Transverse colon (tissue), 4 donors: ENCODE measurements at regions not wholly inside any gene's neighbourhood (a gene's known extent, or its start where the extent isn't known, plus 50 kb on each side); places are given as distances from the start of the nearest gene placed in this dataset.

ENCODE experiments used
- DNase-seq: peaks from one replicate; pipeline ENCODE4 v3.0.0-alpha.2; 2019
- H3K27ac ChIP-seq, 4 donors: fragments of 200-600 bp; sonication (generic); 2 replicates each; pipeline ENCODE4 v1.5.1; 2016 to 2018; ENCODE audit warnings: inconsistent platforms in 4 of 4
- H3K27me3 ChIP-seq: fragments of 200-600 bp; sonication (generic); 2 replicates; pipeline ENCODE4 v1.5.1; 2017; ENCODE audit warnings: inconsistent platforms
- H3K36me3 ChIP-seq, 4 donors: fragments of 200-600 bp; sonication (generic); 2 replicates each; pipeline ENCODE4 v1.5.1; 2017 to 2019; ENCODE audit warnings: inconsistent platforms in 4 of 4
- H3K4me1 ChIP-seq, 4 donors: fragments of 200-600 bp; sonication (generic); 2 replicates each; pipeline ENCODE4 v1.5.1; 2017 to 2020; ENCODE audit warnings: inconsistent platforms in 4 of 4
- H3K4me3 ChIP-seq, 4 donors: fragments of 200-600 bp; sonication (generic); 1 replicate in 1 of 4; 2 replicates in 3 of 4; pipeline versions ENCODE4 v1.5.1 to v1.6.1; 2017 to 2019; ENCODE audit warnings: inconsistent platforms in 4 of 4
- H3K9me3 ChIP-seq, 2 donors: fragments of 200-600 bp; sonication (generic); 2 replicates each; pipeline ENCODE4 v1.5.1; 2017 to 2019; ENCODE audit warnings: inconsistent platforms in 2 of 2
- CTCF ChIP-seq, 5 experiments: fragments of 200-600 bp in 3 of 5; fragments of 450-650 bp in 2 of 5; sonication (generic) in 3 of 5; IDR thresholded peaks; 1 replicate in 2 of 5; 2 replicates in 3 of 5; pipeline ENCODE4 v1.5.1; 2016 to 2017; ENCODE audit warnings: antibody characterized with exemption in 5 of 5, inconsistent platforms in 3 of 5, mild to moderate bottlenecking in 2 of 5, moderate library complexity in 1 of 5
- EP300 ChIP-seq: sonication (generic); formaldehyde crosslinking; IDR thresholded peaks from one replicate; pipeline ENCODE4 v1.6.1; 2017; ENCODE audit warnings: antibody characterized with exemption, low read depth
- POLR2A ChIP-seq: fragments of 450-650 bp; IDR thresholded peaks from one replicate; pipeline ENCODE4 v1.6.1; 2016; ENCODE audit warnings: antibody characterized with exemption, mild to moderate bottlenecking, moderate library complexity
- POLR2AphosphoS5 ChIP-seq, 3 donors: sonication (generic); formaldehyde crosslinking; IDR thresholded peaks; one replicate each; pipeline ENCODE4 v1.6.1; 2016; ENCODE audit warnings: antibody characterized with exemption in 3 of 3
- WGBS, 2 donors: methylation state at CpG; one replicate each; pipeline ENCODE4 v1.1.5; 2018; ENCODE audit warnings: low coverage in 1 of 2; 5-methylcytosine and 5-hydroxymethylcytosine counted together
- in situ Hi-C, 4 donors: fragments of 200-750 bp; cut with MboI; loops; one replicate each; pipeline versions ENCODE4 v1.15.0 to v1.15.1; 2017; ENCODE audit warnings: low sequenced_read_pairs in 3 of 4, low pct_ligation_motif_present in 1 of 4, low pct_unique_long_range_greater_than_20kb in 1 of 4
- intact Hi-C: fragments of 100-400 bp; cut with DNase I; formaldehyde crosslinking; loops from one replicate; pipeline ENCODE4 v1.15.1; 2023; ENCODE audit warnings: low total_unique reads

- TF ChIP-seq POLR2A, result no peak
- no peak for TF ChIP-seq EP300
- TF ChIP-seq POLR2AphosphoS5 (IDR thresholded peaks at IDR 0.05), result no peak
- no peak for TF ChIP-seq CTCF (IDR thresholded peaks at IDR 0.05)
- Histone ChIP-seq H3K9me3 (no peaks in the 10 kb centered on the region), H3K27ac (no peak overlapping the region), H3K4me1 (no peaks in the 10 kb centered on the region), H3K27me3 (no peaks in the 10 kb centered on the region), H3K4me3 (no peak overlapping the region), H3K36me3 (no peaks in the 10 kb centered on the region)
- in situ Hi-C loops (no loop called here), intact Hi-C loops (no loop called here)
- no peak for DNase-seq
Measured at GRCh38 chr3:169002689-169003088, 660.8 kb downstream of the MECOM start.

DNA sequence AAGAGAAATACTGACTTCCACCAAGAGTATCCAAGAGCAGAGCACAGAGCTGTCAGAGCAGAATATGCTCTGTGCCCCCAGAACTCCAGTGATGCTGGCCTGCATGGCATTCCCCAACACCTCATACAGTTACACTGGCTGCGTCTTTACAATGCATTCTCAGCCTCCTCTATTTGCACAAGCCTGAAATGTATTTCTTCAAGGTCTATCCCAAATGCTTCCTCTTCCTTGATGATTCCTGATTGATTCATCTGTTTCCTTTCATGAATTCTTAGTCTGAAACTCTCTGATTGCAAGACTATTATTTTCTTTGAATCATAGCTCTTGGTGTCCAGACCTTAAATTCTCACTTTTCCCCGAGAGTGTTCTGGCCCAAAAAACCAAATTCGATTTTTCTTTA lies 664.7 kb downstream of the MECOM start:
- in situ Hi-C loops, result no loop called here
- 65 to 77% methylated on average over 3 of the region's 3 CpGs for WGBS, 2 donors
- H3K36me3 ChIP-seq, result no peaks in the 10 kb centered on the region
- H3K27me3 ChIP-seq, result no peaks in the 10 kb centered on the region
- no peak for TF ChIP-seq POLR2AphosphoS5 (IDR thresholded peaks at IDR 0.05)
- TF ChIP-seq POLR2A, result no peak
- no peak for TF ChIP-seq EP300
- TF ChIP-seq CTCF (IDR thresholded peaks at IDR 0.05), result no peak
- H3K4me3 ChIP-seq, result no peak overlapping the region
- no peak overlapping the region for H3K27ac ChIP-seq
- H3K4me1 ChIP-seq, result peaks cover 0 to 3% (median 0%) of the 10 kb centered on the region in 4 donors
- DNase-seq, result no peak
- H3K9me3 ChIP-seq, result no peaks in the 10 kb centered on the region
- intact Hi-C loops, result no loop called here

DNA sequence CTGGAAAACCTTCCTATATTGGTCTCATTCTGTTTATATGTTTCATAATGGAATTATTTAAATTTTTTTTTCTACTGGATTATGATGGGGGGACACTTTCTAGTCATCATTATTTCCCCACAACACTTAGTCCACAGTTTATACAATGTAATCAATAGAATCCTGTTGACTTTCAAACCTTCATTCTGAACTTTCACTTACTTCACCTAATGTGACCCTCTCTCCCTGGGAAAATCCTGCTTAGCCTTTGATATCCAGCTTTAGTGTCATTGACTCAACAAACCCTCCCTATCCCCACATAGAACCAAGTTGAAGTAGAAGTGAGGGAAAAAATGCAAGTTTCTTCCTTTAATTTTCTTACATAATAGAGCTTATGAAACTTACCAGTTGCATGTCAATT lies 666.0 kb downstream of the MECOM start:
- no peaks in the 10 kb centered on the region for H3K27me3 ChIP-seq
- intact Hi-C loops, result no loop called here
- peaks cover 0 to 3% (median 0%) of the 10 kb centered on the region in 4 donors for H3K4me1 ChIP-seq
- in situ Hi-C loops, result no loop called here
- H3K27ac ChIP-seq, result no peak overlapping the region
- no peak for TF ChIP-seq EP300
- no peak for TF ChIP-seq POLR2A
- no peak for TF ChIP-seq CTCF (IDR thresholded peaks at IDR 0.05)
- no peak for TF ChIP-seq POLR2AphosphoS5 (IDR thresholded peaks at IDR 0.05)
- H3K9me3 ChIP-seq, result no peaks in the 10 kb centered on the region
- H3K36me3 ChIP-seq, result no peaks in the 10 kb centered on the region
- no peak for DNase-seq
- H3K4me3 ChIP-seq, result no peak overlapping the region

DNA sequence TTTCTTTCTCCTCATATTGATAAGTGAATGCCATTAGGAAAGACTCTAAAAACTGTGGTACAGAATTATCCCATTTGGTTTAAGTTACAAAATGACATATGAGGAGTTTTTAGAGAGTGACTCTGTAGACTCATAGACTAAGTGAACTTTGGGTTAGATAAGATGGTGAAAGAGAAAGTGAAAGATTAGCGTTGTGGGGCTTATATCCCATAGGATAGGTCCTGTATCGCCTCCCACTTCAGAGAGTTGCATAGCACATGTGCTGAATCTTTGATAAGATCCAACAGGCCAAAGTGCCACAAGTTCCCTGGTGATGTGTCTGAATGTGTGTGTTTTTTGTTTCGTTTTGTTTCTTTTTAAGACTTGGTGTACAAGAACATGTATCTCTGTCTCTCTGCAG lies 666.9 kb downstream of the MECOM start:
- Histone ChIP-seq H3K27me3 (no peaks in the 10 kb centered on the region), H3K27ac (no peak overlapping the region), H3K4me1 (peaks cover 0 to 3% (median 0%) of the 10 kb centered on the region in 4 donors), H3K36me3 (no peaks in the 10 kb centered on the region), H3K4me3 (no peak overlapping the region), H3K9me3 (no peaks in the 10 kb centered on the region)
- in situ Hi-C loops (no loop called here), intact Hi-C loops (no loop called here)
- WGBS, 2 donors, result 39 to 61% methylated on average over 3 of the region's 3 CpGs
- DNase-seq, result no peak
- TF ChIP-seq CTCF (IDR thresholded peaks at IDR 0.05) (no peak), POLR2AphosphoS5 (IDR thresholded peaks at IDR 0.05) (no peak), POLR2A (no peak), EP300 (no peak)
